Activated naive CD4-positive, alpha-beta T cell treated with anti-CD3 and anti-CD28 coated beads, Interleukin-2, amount 10 ng/mL, durations not matched to agents 7 days and 5 days (primary cell): ENCODE measurements at regions not wholly inside any gene's neighbourhood (a gene's known extent, or its start where the extent isn't known, plus 50 kb on each side); places are given as distances from the start of the nearest gene placed in this dataset.
A peak's percentile ranks its signal among the peaks of the same experiment; 100 is the strongest.

Source experiments
- CTCF ChIA-PET: fragments of 350-600 bp; sonication (Branson Sonifier 250); formaldehyde crosslinking; loops from one replicate; lab custom pipeline; 2021; ENCODE audit warnings: antibody characterized with exemption; lab: Charles Lee
- DNase-seq: peaks from one replicate; pipeline ENCODE4 v3.0.0-alpha.2; 2020
- H3K27ac Mint-ChIP-seq: one replicate; pipeline ENCODE4 v1.8.0; 2021; ENCODE audit warnings: mild to moderate bottlenecking, moderate library complexity, mixed read lengths
- H3K27me3 Mint-ChIP-seq: one replicate; pipeline ENCODE4 v1.8.0; 2021; ENCODE audit warnings: mild to moderate bottlenecking, mixed read lengths
- H3K36me3 Mint-ChIP-seq: one replicate; pipeline ENCODE4 v1.8.0; 2021; ENCODE audit warnings: mixed read lengths
- H3K4me1 Mint-ChIP-seq: one replicate; pipeline ENCODE4 v1.8.0; 2021; ENCODE audit warnings: mixed read lengths
- H3K4me3 Mint-ChIP-seq: one replicate; pipeline ENCODE4 v1.8.0; 2021; ENCODE audit warnings: mild to moderate bottlenecking, moderate library complexity, mixed read lengths
- H3K9me3 Mint-ChIP-seq: one replicate; pipeline ENCODE4 v1.8.0; 2021; ENCODE audit warnings: mixed read lengths

GRCh38 chr2:37425408-37425807, 81.0 kb downstream of the QPCT start:
- CTCF ChIA-PET = interaction anchor here (0.6 to 1.7 kb wide), 6 partner anchors 10 to 1421 kb away, joined by 3 to 6 read pairs (median 3); no protein-coding TSS in a partner anchor
- H3K27me3 Mint-ChIP-seq = peaks cover 3% of the 10 kb centered on the region

GRCh38 chr2:37427241-37427640, 82.8 kb downstream of the QPCT start:
- Mint-ChIP-seq H3K9me3 (no peaks in the 10 kb centered on the region), H3K36me3 (no peaks in the 10 kb centered on the region), H3K4me3 (no peak overlapping the region), H3K27me3 (peaks cover 10% of the 10 kb centered on the region), H3K4me1 (no peaks in the 10 kb centered on the region), H3K27ac (no peak overlapping the region)
- CTCF ChIA-PET = no interaction called here
- DNase-seq = no peak

More at GRCh38 chr2:37425408-37425807, 81.0 kb downstream of the QPCT start:
- H3K4me3 Mint-ChIP-seq = no peak overlapping the region
- H3K27ac Mint-ChIP-seq = no peak overlapping the region
- no peaks in the 10 kb centered on the region for H3K9me3 Mint-ChIP-seq
- H3K36me3 Mint-ChIP-seq = no peaks in the 10 kb centered on the region
- H3K4me1 Mint-ChIP-seq = no peaks in the 10 kb centered on the region
- DNase-seq = no peak

- peaks cover 21% of the 10 kb centered on the region for H3K27me3 Mint-ChIP-seq
These were observed 91.9 kb downstream of the QPCT start for GRCh38 chr2:37436323-37436722.

GRCh38 chr2:37439131-37439642, 94.8 kb downstream of the QPCT start:
- no peaks in the 10 kb centered on the region for H3K36me3 Mint-ChIP-seq
- peaks cover 19% of the 10 kb centered on the region for H3K27me3 Mint-ChIP-seq
- CTCF ChIA-PET = no interaction called here
- DNase-seq = no peak
- H3K4me1 Mint-ChIP-seq = no peaks in the 10 kb centered on the region
- H3K27ac Mint-ChIP-seq = no peak overlapping the region
- H3K4me3 Mint-ChIP-seq = no peak overlapping the region
- peaks cover 2% of the 10 kb centered on the region for H3K9me3 Mint-ChIP-seq

More at GRCh38 chr2:37436323-37436722, 91.9 kb downstream of the QPCT start:
- no peak overlapping the region for H3K4me3 Mint-ChIP-seq
- H3K4me1 Mint-ChIP-seq = no peaks in the 10 kb centered on the region
- no peak for DNase-seq
- no peaks in the 10 kb centered on the region for H3K9me3 Mint-ChIP-seq
- CTCF ChIA-PET = interaction anchor here (0.9 kb wide), 1 partner anchor 39 kb away, joined by 3 read pairs; no protein-coding TSS in a partner anchor
- H3K27ac Mint-ChIP-seq = no peak overlapping the region
- H3K36me3 Mint-ChIP-seq = no peaks in the 10 kb centered on the region

- DNase-seq = no peak
- peaks cover 12% of the 10 kb centered on the region for H3K27me3 Mint-ChIP-seq
- H3K4me3 Mint-ChIP-seq = no peak overlapping the region
- H3K4me1 Mint-ChIP-seq = no peaks in the 10 kb centered on the region
- H3K36me3 Mint-ChIP-seq = no peaks in the 10 kb centered on the region
- H3K27ac Mint-ChIP-seq = no peak overlapping the region
- peaks cover 2% of the 10 kb centered on the region for H3K9me3 Mint-ChIP-seq
- CTCF ChIA-PET = no interaction called here
These were observed 96.6 kb downstream of the QPCT start for GRCh38 chr2:37441055-37441454.

- peaks cover 2% of the 10 kb centered on the region for H3K9me3 Mint-ChIP-seq
- H3K4me3 Mint-ChIP-seq = no peak overlapping the region
- H3K27me3 Mint-ChIP-seq = peaks cover 14% of the 10 kb centered on the region
- no peak overlapping the region for H3K27ac Mint-ChIP-seq
- CTCF ChIA-PET = no interaction called here
- no peaks in the 10 kb centered on the region for H3K4me1 Mint-ChIP-seq
- no peaks in the 10 kb centered on the region for H3K36me3 Mint-ChIP-seq
- no peak for DNase-seq
These were observed 98.7 kb downstream of the QPCT start for GRCh38 chr2:37443082-37443481.

- Mint-ChIP-seq H3K9me3 (peaks cover 3% of the 10 kb centered on the region), H3K27me3 (peaks cover 15% of the 10 kb centered on the region), H3K4me3 (no peak overlapping the region), H3K27ac (no peak overlapping the region), H3K4me1 (peaks cover 4% of the 10 kb centered on the region), H3K36me3 (peaks cover 4% of the 10 kb centered on the region)
- CTCF ChIA-PET = no interaction called here
- no peak for DNase-seq
These were observed 103.0 kb downstream of the QPCT start for GRCh38 chr2:37447446-37447845.

- CTCF ChIA-PET = no interaction called here
- no peak overlapping the region for H3K27ac Mint-ChIP-seq
- H3K4me3 Mint-ChIP-seq = no peak overlapping the region
- peaks cover 7% of the 10 kb centered on the region for H3K36me3 Mint-ChIP-seq
- peaks cover 10% of the 10 kb centered on the region for H3K27me3 Mint-ChIP-seq
- peaks cover 5% of the 10 kb centered on the region for H3K9me3 Mint-ChIP-seq
- H3K4me1 Mint-ChIP-seq = peaks cover 12% of the 10 kb centered on the region
- no peak for DNase-seq
These were observed 104.1 kb downstream of the QPCT start for GRCh38 chr2:37448342-37449120.

- Mint-ChIP-seq H3K36me3 (peaks cover 7% of the 10 kb centered on the region), H3K27ac (no peak overlapping the region), H3K27me3 (peaks cover 10% of the 10 kb centered on the region), H3K9me3 (peaks cover 6% of the 10 kb centered on the region), H3K4me1 (peaks cover 12% of the 10 kb centered on the region), H3K4me3 (no peak overlapping the region)
- CTCF ChIA-PET = interaction anchor here (1.0 kb wide), 1 partner anchor 346 kb away, joined by 3 read pairs; no protein-coding TSS in a partner anchor
- no peak for DNase-seq
These were observed 105.4 kb downstream of the QPCT start for GRCh38 chr2:37449761-37450296.

GRCh38 chr2:37453027-37453426, 108.6 kb downstream of the QPCT start:
- Mint-ChIP-seq H3K4me1 (peaks cover 38% of the 10 kb centered on the region), H3K36me3 (peaks cover 18% of the 10 kb centered on the region), H3K27me3 (peaks cover 4% of the 10 kb centered on the region), H3K27ac (no peak overlapping the region), H3K9me3 (peaks cover 18% of the 10 kb centered on the region), H3K4me3 (no peak overlapping the region)
- no peak for DNase-seq
- CTCF ChIA-PET = no interaction called here

GRCh38 chr2:37454851-37455762, 110.7 kb downstream of the QPCT start:
- peaks cover 18% of the 10 kb centered on the region for H3K9me3 Mint-ChIP-seq
- CTCF ChIA-PET = interaction anchor here (0.9 kb wide), 1 partner anchor 436 kb away, joined by 5 read pairs; no protein-coding TSS in a partner anchor
- no peak for DNase-seq
- no peak overlapping the region for H3K4me3 Mint-ChIP-seq
- peaks cover 2% of the 10 kb centered on the region for H3K27me3 Mint-ChIP-seq
- peaks cover 18% of the 10 kb centered on the region for H3K36me3 Mint-ChIP-seq
- no peak overlapping the region for H3K27ac Mint-ChIP-seq
- H3K4me1 Mint-ChIP-seq = peaks cover 38% of the 10 kb centered on the region

GRCh38 chr2:37456479-37456878, 112.0 kb downstream of the QPCT start:
- peak; percentile 63 for DNase-seq
- Mint-ChIP-seq H3K4me1 (peaks cover 38% of the 10 kb centered on the region), H3K9me3 (peaks cover 18% of the 10 kb centered on the region), H3K27ac (peak overlapping the region; percentile 43), H3K4me3 (no peak overlapping the region), H3K27me3 (peaks cover 4% of the 10 kb centered on the region), H3K36me3 (peaks cover 18% of the 10 kb centered on the region)
- CTCF ChIA-PET = no interaction called here

- Mint-ChIP-seq H3K27me3 (peaks cover 4% of the 10 kb centered on the region), H3K27ac (no peak overlapping the region), H3K9me3 (peaks cover 16% of the 10 kb centered on the region), H3K4me3 (no peak overlapping the region), H3K4me1 (peaks cover 35% of the 10 kb centered on the region), H3K36me3 (peaks cover 14% of the 10 kb centered on the region)
- CTCF ChIA-PET = no interaction called here
- no peak for DNase-seq
These were observed 113.0 kb downstream of the QPCT start for GRCh38 chr2:37457401-37457901.

GRCh38 chr2:37458133-37458532, 113.7 kb downstream of the QPCT start:
- Mint-ChIP-seq H3K27ac (no peak overlapping the region), H3K27me3 (peaks cover 4% of the 10 kb centered on the region), H3K36me3 (peaks cover 11% of the 10 kb centered on the region), H3K4me1 (peaks cover 28% of the 10 kb centered on the region), H3K4me3 (no peak overlapping the region), H3K9me3 (peaks cover 13% of the 10 kb centered on the region)
- DNase-seq = no peak
- CTCF ChIA-PET = no interaction called here
